NCI-H345 (cell line): ENCODE measurements at regions not wholly inside any gene's neighbourhood (a gene's known extent, or its start where the extent isn't known, plus 50 kb on each side); places are given as distances from the start of the nearest gene placed in this dataset.

ENCODE experiments used
- DNase-seq: peaks from one replicate; lab custom pipeline; 2025; lab: John Stamatoyannopoulos, UW

- no peak for DNase-seq
Observed at GRCh38 chr6:168133687-168134559, 54.9 kb upstream of the FRMD1 start.

DNA sequence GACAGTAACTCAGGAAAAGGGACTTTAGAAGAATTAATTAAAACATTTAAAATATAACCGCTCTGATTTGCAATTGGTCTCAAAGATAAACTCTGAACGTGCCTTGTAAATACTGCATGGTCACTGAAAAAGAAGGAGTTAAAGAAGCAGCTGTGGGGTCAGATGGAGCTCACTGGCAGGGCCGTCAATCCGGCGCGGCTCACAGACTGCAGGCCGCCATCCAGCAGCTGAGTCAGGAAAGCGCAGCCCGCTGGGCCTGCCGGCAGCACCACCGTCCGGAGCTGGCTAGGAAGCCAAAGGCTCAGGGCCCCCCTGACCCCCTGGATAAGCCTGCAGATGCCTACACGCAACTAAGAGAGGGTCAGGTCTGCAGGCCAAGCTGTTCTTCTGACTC, 54.2 kb upstream of the FRMD1 start:
- no peak for DNase-seq

DNA sequence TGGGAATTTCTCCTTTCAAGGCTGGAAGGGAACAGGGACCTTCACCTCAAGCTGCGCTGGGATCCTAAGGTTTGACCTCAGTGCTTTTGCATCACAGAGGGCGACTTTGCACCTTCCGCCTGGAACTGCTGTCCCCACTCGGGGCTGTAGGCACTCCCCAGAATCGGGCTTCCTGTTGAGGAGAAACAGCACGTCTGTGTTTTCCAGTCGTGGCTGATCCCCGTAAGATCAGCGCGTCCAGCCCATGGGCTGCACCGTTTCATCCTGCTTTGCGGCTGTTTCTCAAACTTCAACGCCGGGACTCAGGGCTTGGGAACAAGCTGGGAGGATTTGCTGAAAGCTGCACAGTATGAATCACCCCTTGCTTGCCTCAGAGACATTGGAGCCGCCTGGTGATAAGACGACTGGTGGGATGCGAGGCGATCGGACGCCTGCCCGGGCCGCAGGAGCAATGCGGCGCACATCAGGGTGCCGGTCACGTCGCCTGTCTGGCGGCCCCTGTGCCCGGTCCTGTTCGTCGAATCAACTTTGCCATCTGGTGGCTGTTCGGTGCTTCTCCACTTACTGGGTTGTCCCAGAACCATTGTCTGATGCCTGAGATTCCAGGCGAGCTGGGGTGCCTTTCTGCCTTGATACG, 53.6 kb upstream of the FRMD1 start:
- no peak for DNase-seq

DNA sequence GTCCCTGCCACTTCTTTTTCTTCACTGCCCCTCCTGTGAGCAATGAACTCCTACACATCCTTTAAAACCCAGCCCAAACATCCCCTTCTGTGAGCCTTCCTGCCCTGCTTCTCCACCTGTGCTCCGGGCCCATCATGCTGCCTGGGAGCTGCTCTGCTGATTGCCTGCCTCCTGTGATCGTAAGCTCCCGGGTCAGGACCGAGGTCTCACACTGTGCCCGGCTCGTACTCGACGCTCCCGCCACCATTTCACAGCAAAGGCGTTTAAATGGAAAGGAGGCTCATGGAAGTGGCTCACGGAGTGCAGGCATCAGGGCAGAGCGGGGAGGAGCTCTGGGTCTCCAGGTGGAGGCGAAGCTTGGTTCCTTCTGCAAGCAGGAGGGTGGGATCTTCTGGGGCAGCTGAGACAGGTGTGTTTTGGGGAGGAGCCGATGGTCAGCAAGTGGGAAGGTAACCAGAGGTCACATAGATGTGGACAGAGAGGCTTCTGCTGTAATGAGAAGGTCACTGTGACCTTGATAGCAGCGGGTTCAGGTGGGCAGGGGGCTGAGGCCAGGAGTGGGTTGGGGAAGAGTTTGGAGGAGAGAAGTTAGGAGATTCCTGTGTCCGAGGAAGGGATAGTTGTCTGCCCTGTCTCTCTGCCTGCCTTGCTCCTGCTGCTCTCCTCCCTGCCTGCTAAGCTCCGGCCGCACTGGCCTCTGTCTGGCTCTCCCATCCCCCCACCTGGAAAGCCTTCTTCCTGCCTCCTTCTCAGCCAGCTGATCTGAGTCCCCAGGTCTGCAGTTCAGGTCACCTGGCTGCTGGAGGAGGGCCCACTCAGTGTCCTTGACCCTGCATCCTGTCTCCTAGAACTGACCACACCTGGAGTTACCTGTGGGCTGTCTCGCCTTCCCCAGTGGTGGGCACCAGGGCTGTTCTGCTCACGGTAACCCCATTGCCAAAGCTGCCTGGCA, 52.7 kb upstream of the FRMD1 start:
- DNase-seq, result no peak

- no peak for DNase-seq
Observed at GRCh38 chr6:168130697-168131371, 51.8 kb upstream of the FRMD1 start.

DNA sequence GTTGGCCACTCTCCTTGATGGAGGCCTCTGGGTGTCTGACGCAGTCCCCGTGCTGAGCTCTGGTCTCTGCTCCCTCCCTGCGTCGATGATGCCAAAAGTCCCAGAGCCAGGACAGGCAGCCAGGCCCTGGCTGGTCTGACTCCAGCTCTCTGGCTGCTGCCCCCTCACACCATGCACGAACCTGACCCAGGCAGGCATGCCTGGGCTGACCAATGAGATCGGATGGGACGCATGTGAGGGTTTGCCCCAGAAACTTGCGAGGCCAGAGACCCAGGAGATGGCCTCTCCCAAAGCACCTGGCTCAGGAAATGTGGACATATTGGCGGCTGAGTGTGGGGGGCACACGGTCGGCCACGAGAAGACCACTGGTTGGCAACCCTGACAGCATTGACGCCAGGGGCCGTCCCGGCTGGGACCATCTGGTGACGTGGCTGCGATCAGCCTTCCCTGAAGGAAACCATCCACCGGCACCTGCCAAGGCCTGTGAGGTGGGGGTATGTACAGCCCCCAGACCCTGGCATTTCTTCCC, 51.2 kb upstream of the FRMD1 start:
- DNase-seq, result no peak

DNA sequence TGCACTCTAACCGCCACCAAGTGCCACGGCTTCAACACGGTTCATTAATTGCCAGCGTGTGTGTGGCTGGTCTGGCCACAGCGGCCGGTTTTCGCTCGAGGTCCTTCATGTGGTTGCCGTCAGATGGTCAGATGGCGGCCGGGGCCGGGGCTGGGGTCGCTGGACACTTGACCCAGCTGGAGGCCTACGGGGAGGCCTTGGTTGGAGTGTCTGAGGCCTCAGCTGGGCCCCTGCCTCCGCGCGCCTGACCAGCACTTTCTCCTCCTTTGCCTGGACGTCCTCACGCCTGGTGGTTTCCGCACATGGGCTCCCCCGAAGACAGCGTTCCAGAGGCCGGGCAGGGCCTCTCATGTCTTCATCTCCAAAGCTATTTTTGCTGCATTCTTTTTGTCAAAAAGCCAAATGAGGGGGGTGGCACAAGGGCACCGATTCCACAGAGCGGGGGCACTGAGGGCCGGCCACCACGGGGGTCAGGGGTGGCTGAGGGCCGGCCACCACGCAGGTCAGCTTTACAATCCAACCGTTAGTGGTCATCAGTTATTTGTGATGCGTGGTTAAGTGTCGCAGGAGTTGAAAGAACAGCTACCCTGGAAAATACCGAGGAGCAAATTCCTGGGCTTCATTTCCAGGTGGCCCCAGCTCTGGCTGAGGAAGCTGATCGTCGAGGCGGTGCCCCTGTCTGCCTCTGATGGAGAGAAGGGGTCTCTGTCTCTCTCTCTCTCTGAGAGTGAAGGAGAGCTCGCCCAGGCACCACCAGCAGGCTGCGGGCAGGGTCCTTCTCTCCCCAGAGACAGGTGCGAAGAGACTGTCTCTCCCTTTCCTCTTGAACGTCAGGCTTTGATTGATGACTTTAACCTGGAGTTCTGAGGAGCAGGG, 50.5 kb upstream of the FRMD1 start:
- no peak for DNase-seq

GRCh38 chr6:168128631-168129291, 49.7 kb upstream of the FRMD1 start:
- no peak for DNase-seq
